ENCODE measurements at regions not wholly inside any gene's neighbourhood (a gene's known extent, or its start where the extent isn't known, plus 50 kb on each side); places are given as distances from the start of the nearest gene placed in this dataset.
A peak's percentile ranks its signal among the peaks of the same experiment; 100 is the strongest.
"Not testable (repeated sequence)": the region's sequence is repeated elsewhere in the genome, so short reads cannot be mapped to it uniquely, and the experiment has no call there.

- DNase-seq, result no peak
Measured at GRCh38 chr7:106447318-106447847, 162.6 kb upstream of the NAMPT start.

DNA sequence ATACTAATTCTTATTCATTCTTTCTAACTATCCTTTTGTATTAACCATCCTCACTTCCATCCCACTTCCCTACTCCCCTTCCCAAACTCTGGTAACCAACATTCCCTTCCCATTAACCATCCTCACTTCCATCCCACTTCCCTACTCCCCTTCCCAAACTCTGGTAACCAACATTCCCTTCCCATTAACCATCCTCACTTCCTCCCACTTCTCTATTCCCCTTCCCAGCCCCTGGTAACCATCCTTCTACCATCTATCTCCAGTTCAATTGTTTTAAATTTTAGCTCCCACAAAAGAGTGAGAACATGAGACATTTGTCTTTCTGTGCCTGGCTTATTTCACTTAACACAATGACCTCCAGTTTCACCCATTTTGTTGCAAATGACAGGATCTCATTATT lies 160.6 kb upstream of the NAMPT start:
- DNase-seq, result not testable (repeated sequence)

GRCh38 chr7:106444068-106444655 lies 159.4 kb upstream of the NAMPT start:
- no peak for DNase-seq

- DNase-seq, result no peak
Measured at GRCh38 chr7:106443156-106443555, 158.4 kb upstream of the NAMPT start.

DNA sequence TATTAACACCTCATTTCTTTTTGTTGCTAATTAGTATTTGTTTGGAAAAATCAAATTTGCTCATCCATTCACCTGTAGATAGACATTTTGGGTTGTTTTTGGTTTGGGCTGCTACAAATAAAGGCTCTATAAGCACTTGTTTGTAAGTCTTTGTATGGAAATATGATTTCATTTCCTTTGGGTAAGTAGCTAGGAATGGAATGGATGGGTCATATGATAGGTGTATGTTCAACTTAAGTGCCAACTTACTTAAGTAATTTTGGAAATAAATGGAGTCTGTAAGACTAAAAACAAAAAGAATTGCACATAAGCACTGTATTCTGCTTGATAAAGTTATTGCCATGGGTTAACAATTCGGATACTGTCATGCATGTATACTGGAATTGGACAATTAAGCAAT lies 157.7 kb upstream of the NAMPT start:
- DNase-seq, result no peak

GRCh38 chr7:106441343-106441742 lies 156.6 kb upstream of the NAMPT start:
- DNase-seq, result not testable (repeated sequence)

DNA sequence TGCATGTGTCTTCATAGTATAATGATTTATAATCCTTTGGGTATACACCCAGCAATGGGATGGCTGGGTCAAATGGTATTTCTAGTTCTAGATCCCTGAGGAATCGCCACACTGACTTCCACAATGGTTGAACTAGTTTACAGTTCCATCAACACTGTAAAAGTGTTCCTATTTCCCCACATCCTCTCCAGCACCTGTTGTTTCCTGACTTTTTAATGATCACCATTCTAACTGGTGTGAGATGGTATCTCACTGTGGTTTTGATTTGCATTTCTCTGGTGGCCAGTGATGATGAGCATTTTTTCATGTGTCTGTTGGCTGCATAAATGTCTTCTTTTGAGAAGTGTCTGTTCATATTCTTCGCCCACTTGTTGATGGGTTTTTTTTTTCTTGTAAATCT lies 152.2 kb upstream of the NAMPT start:
- not testable (repeated sequence) for DNase-seq

DNA sequence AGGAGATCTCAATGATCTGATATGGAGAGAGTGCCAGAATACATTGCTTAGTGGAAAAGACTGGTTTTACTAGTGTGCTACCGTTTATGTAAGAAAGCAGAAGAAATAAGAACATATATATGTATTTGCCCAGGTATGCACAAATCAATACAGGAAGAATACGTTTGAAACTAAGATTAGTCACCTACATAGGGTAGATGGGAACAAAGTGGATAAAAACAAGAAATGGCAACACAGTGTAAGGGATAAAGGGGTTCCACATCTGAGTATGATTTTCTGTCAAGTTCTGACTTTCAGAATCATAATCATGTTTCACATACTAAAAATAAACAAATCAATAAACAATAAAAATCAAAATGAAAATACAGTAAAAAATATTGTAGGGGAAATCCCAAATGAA lies 148.6 kb upstream of the NAMPT start:
- DNase-seq, result no peak

GRCh38 chr7:106430535-106431455 lies 146.0 kb upstream of the NAMPT start:
- DNase-seq, result no peak

DNA sequence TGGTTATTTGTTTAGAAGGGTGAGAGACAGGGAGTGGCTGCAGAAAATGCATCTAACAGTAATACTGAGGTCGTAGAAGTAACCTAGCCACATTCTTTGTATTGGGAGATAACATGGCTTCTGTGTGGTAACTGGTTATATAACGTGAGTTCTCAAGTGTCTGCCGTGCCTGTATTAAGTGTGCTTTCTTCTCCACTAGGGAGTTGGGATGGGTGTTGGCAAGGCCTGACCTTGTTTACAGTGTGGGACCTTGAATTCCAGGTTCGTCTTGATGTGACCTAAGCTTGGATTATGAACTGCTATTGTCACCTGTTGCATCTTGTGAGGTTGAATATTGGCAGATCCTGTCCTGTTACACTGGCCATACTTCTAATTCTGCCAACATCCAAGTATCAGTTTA lies 145.3 kb upstream of the NAMPT start:
- no peak for DNase-seq

DNA sequence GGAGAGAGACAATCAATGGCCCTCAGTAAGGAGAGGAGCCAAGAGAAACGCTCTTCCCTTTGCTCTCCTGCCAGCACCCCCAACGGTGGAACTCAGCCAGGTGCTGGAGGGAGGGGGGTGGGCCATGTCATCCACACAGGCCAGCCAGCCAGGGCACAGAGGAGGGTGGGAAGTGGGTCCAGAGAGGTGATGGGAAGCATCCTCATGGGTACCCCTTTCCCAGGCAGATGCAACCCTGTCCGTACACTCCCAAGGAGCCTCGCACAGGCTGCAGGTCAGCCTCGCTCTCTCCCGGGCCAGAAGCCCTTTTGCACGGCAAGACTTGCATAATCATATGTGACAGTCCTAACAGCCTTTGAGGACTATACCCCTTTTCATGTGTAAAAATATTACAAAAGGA lies 142.0 kb upstream of the NAMPT start:
- no peak for DNase-seq

GRCh38 chr7:106425017-106425719 lies 140.4 kb upstream of the NAMPT start:
- peak; percentile 18 for DNase-seq

GRCh38 chr7:106424476-106425016 lies 139.8 kb upstream of the NAMPT start:
- DNase-seq, result no peak

DNA sequence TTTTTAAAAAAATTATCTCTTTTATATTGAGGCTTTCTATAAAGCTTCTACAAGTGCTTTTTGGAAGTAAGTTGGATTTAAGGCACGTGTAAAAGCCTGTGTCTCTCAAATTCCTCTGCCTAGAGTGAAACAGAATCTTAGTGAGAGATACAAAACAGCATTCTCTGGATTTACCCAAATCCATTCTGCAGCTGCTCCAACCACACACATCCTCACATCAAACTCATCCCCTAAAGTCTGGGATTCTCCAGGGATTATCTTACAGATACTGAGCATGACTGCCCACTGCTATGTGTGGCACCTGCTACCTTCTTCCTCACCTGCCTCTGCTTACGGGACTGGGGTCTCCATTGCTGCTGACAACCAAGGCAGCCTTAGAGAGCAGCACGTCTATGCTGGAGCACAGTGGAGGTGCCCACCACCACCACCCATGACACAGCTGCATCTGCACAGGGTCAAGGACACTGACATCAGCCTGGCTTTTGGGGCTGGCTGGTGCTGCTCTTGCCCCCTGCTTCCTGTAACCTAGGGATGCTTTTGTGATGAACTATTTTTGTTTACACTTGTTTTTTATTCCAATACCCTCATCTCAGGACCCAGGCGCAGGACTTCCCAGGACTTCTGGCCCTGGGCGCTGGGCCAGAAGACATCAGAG lies 139.2 kb upstream of the NAMPT start:
- DNase-seq, result no peak

GRCh38 chr7:106423111-106423510 lies 138.3 kb upstream of the NAMPT start:
- DNase-seq, result no peak

DNA sequence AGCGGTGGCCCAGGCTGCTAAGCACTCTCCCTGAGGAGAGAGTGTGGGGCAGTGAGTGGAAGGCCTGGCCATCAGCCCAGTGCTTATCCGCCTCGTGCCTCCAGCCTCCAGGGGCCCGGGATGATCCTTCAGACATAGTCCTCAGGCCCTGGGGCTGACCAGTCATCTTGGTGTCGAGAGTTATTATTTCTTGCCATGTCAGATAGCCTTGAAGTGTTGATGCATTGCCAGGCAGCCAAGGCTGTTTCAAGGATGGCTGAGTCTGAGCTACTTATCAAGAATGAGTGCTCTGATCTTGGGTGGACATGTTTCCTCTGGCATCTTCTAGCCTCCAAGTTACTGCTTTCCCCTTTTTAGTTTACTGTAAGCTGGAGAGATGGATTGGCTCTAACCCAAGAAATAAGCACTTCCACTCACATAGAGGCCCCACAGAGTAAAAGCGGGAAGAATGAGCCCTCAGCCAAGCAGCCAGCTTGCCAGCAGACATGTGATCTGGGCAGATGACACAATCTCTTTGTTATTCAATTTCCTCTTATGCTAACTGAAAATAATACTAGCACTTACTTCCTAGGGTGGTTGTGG lies 136.5 kb upstream of the NAMPT start:
- DNase-seq, result peak; percentile 47

DNA sequence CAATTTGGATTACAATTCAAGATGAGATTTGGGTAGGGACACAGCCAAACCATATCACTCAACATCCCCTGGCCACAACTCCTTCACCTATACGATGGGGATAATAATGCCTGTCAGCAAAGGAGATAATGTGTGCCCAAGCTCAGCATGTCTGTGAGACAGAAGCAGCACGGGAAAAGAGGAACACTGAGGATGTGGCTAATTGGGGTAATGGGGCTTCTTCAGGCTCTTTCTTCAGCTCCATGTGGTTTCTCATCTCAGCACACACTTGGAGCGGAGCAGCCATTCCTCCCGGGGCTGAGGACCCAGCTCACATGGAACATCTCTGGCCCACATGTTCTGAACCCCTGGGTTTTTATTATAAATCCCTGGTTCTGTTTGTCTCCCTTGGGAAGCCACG lies 136.0 kb upstream of the NAMPT start:
- no peak for DNase-seq

- DNase-seq, result no peak
Measured at GRCh38 chr7:106420210-106420609, 135.4 kb upstream of the NAMPT start.

- no peak for DNase-seq
Measured at GRCh38 chr7:106419455-106420182, 134.8 kb upstream of the NAMPT start.

DNA sequence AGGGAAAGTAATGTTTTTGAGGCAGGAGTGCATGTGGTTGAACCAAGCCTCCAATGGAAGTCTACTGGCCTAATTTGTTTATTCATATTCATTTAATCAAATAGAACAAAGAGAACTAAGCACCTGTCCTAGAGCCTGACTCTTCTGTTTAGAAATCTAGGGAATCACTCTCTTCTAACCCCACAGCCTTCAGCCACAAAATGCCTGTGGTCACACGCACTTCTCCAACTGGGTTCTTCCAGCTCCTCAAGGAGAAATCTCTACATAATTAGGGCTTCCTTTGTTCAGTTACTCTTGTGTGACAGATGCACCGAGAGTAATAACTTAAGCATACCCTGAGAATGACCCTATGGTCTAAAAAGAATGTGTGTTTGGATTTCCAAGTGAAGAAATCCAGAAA lies 133.7 kb upstream of the NAMPT start:
- DNase-seq, result no peak

GRCh38 chr7:106418094-106418493 lies 133.3 kb upstream of the NAMPT start:
- DNase-seq, result no peak
